ENCODE measurements at regions not wholly inside any gene's neighbourhood (a gene's known extent, or its start where the extent isn't known, plus 50 kb on each side); places are given as distances from the start of the nearest gene placed in this dataset.

- 83% methylated on average over 10 of the region's 15 CpGs for WGBS
- no peak for DNase-seq (ENCODE audit: extremely low spot score)
- no peaks in the 10 kb centered on the region for H3K36me3 ChIP-seq
These were observed 98.3 kb upstream of the DIO3 start for GRCh38 chr14:101462726-101463565.

GRCh38 chr14:101463566-101464171 lies 97.6 kb upstream of the DIO3 start:
- H3K4me1 ChIP-seq = peaks cover 0 to 10% (median 8%) of the 10 kb centered on the region in 4 donors
- no peak overlapping the region for H3K27ac ChIP-seq (replicated peaks in 1 of 4)
- no peaks in the 10 kb centered on the region for H3K36me3 ChIP-seq
- no peak for DNase-seq (ENCODE audit: extremely low spot score)
- H3K27me3 ChIP-seq = peaks cover 0 to 67% (median 10%) of the 10 kb centered on the region in 4 donors
- H3K4me3 ChIP-seq = no peak overlapping the region
- intact Hi-C loops (cut with DNase I) = no loop called here
- no peak for TF ChIP-seq EP300 (IDR thresholded peaks at IDR 0.05)
- no peak for TF ChIP-seq CTCF (IDR thresholded peaks at IDR 0.05)
- no peak for TF ChIP-seq POLR2A (IDR thresholded peaks at IDR 0.05; ENCODE audit: low read depth)
- no peak for TF ChIP-seq POLR2AphosphoS5 (IDR thresholded peaks at IDR 0.05)
- WGBS = 93% methylated on average over 1 of the region's 1 CpG
- no peaks in the 10 kb centered on the region for H3K9me3 ChIP-seq

More at GRCh38 chr14:101462726-101463565, 98.3 kb upstream of the DIO3 start:
- no peak for TF ChIP-seq POLR2A (IDR thresholded peaks at IDR 0.05; ENCODE audit: low read depth)
- TF ChIP-seq EP300 (IDR thresholded peaks at IDR 0.05) = no peak
- TF ChIP-seq CTCF (IDR thresholded peaks at IDR 0.05) = no peak
- TF ChIP-seq POLR2AphosphoS5 (IDR thresholded peaks at IDR 0.05) = no peak
- Histone ChIP-seq H3K4me1 (peaks cover 0 to 17% (median 15%) of the 10 kb centered on the region in 4 donors), H3K4me3 (no peak overlapping the region), H3K9me3 (no peaks in the 10 kb centered on the region), H3K27ac (replicated peaks in 1 of 4) (no peak overlapping the region), H3K27me3 (peaks cover 0 to 74% (median 17%) of the 10 kb centered on the region in 4 donors)
- intact Hi-C loops (cut with DNase I) = no loop called here

GRCh38 chr14:101464310-101464983 lies 96.8 kb upstream of the DIO3 start:
- Histone ChIP-seq H3K27ac (replicated peaks in 1 of 4) (no peak overlapping the region), H3K4me1 (peaks cover 0 to 2% (median under 1%) of the 10 kb centered on the region in 4 donors), H3K4me3 (no peak overlapping the region), H3K27me3 (peaks cover 0 to 59% (median 2%) of the 10 kb centered on the region in 4 donors), H3K36me3 (no peaks in the 10 kb centered on the region), H3K9me3 (no peaks in the 10 kb centered on the region)
- WGBS = 79% methylated on average over 16 of the region's 17 CpGs
- intact Hi-C loops (cut with DNase I) = no loop called here
- DNase-seq (ENCODE audit: extremely low spot score) = no peak
- TF ChIP-seq EP300 (IDR thresholded peaks at IDR 0.05) = no peak
- no peak for TF ChIP-seq POLR2AphosphoS5 (IDR thresholded peaks at IDR 0.05)
- no peak for TF ChIP-seq POLR2A (IDR thresholded peaks at IDR 0.05; ENCODE audit: low read depth)
- no peak for TF ChIP-seq CTCF (IDR thresholded peaks at IDR 0.05)

GRCh38 chr14:101464984-101465794 lies 96.1 kb upstream of the DIO3 start:
- H3K9me3 ChIP-seq = no peaks in the 10 kb centered on the region
- WGBS = 88% methylated on average over 13 of the region's 14 CpGs
- TF ChIP-seq POLR2AphosphoS5 (IDR thresholded peaks at IDR 0.05) (no peak), POLR2A (IDR thresholded peaks at IDR 0.05; ENCODE audit: low read depth) (no peak), CTCF (IDR thresholded peaks at IDR 0.05) (no peak), EP300 (IDR thresholded peaks at IDR 0.05) (no peak)
- peaks cover 0 to 52% (median 0%) of the 10 kb centered on the region in 4 donors for H3K27me3 ChIP-seq
- H3K36me3 ChIP-seq = no peaks in the 10 kb centered on the region
- intact Hi-C loops (cut with DNase I) = no loop called here
- no peaks in the 10 kb centered on the region for H3K4me1 ChIP-seq
- DNase-seq (ENCODE audit: extremely low spot score) = no peak
- no peak overlapping the region for H3K4me3 ChIP-seq
- no peak overlapping the region for H3K27ac ChIP-seq (replicated peaks in 1 of 4)
